OCI-LY1 (cell line): ENCODE measurements at regions not wholly inside any gene's neighbourhood (a gene's known extent, or its start where the extent isn't known, plus 50 kb on each side); places are given as distances from the start of the nearest gene placed in this dataset.
A peak's percentile ranks its signal among the peaks of the same experiment; 100 is the strongest.

Source experiments
- H2AFZ ChIP-seq: fragments of 200-600 bp; sonication (generic), shearing (Covaris generic); 2 replicates; pipeline ENCODE4 v1.6.0; 2014; ENCODE audit warnings: antibody characterized with exemption, mild to moderate bottlenecking, low read length
- H3F3A ChIP-seq: fragments of 200-600 bp; sonication (generic), shearing (Covaris generic); 2 replicates; pipeline ENCODE4 v1.6.0; 2014; ENCODE audit warnings: mild to moderate bottlenecking, antibody characterized with exemption, low read length, moderate library complexity; ENCODE audit not compliant: insufficient read depth
- H3K27ac ChIP-seq: fragments of 200-600 bp; sonication (generic); 2 replicates; pipeline ENCODE4 v1.5.1; 2014; ENCODE audit warnings: low read length, mixed run types, mild to moderate bottlenecking, low read depth; ENCODE audit not compliant: poor library complexity, severe bottlenecking
- H3K27me3 ChIP-seq: fragments of 200-600 bp; sonication (generic); 2 replicates; pipeline ENCODE4 v1.6.0; 2014; ENCODE audit warnings: antibody characterized with exemption, mild to moderate bottlenecking, low read length, moderate library complexity; ENCODE audit not compliant: insufficient read depth
- H3K36me3 ChIP-seq: fragments of 200-600 bp; sonication (generic); 2 replicates; pipeline ENCODE4 v1.6.1; 2014; ENCODE audit warnings: mild to moderate bottlenecking, antibody characterized with exemption, low read length, moderate library complexity, mixed read lengths; ENCODE audit not compliant: insufficient read depth
- H3K4me1 ChIP-seq: fragments of 200-600 bp; sonication (generic); 2 replicates; pipeline ENCODE4 v1.5.1; 2014; ENCODE audit warnings: mild to moderate bottlenecking, low read length, moderate library complexity; ENCODE audit not compliant: insufficient read depth, severe bottlenecking
- H3K4me2 ChIP-seq: fragments of 200-600 bp; sonication (generic), shearing (Covaris generic); 2 replicates; pipeline ENCODE4 v1.6.1; 2014; ENCODE audit warnings: low read length
- H3K4me3 ChIP-seq: fragments of 200-600 bp; sonication (generic); 2 replicates; pipeline ENCODE4 v1.5.1; 2014; ENCODE audit warnings: low read length, low read depth, mild to moderate bottlenecking, mixed read lengths; ENCODE audit not compliant: poor library complexity, severe bottlenecking
- H3K79me2 ChIP-seq: fragments of 200-600 bp; shearing (Covaris generic); 2 replicates; pipeline ENCODE4 v1.6.1; 2016; ENCODE audit warnings: mixed run types, low read length, mixed read lengths; ENCODE audit not compliant: insufficient read depth
- H3K9ac ChIP-seq: fragments of 200-600 bp; sonication (generic), shearing (Covaris generic); 2 replicates; pipeline ENCODE4 v1.6.1; 2014; ENCODE audit warnings: mild to moderate bottlenecking, low read length, mixed read lengths
- H3K9me2 ChIP-seq: fragments of 200-600 bp; sonication (generic), shearing (Covaris generic); 2 replicates; pipeline ENCODE4 v1.6.1; 2014; ENCODE audit warnings: low read depth, mild to moderate bottlenecking, low read length, mixed read lengths
- H3K9me3 ChIP-seq: fragments of 200-600 bp; shearing (Covaris generic); 2 replicates; pipeline ENCODE4 v1.6.1; 2014; ENCODE audit warnings: low read length, mixed read lengths
- H4K20me1 ChIP-seq: fragments of 200-600 bp; sonication (generic), shearing (Covaris generic); 2 replicates; pipeline ENCODE4 v1.6.0; 2016; ENCODE audit warnings: mild to moderate bottlenecking, low read length; ENCODE audit not compliant: insufficient read depth
- CTCF ChIP-seq: fragments of 200-600 bp; sonication (generic), shearing (Covaris generic); IDR thresholded peaks from 2 replicates; pipeline ENCODE4 v1.5.1; 2017; ENCODE audit warnings: mild to moderate bottlenecking, antibody characterized with exemption, low read length, moderate library complexity, mixed read lengths
- EZH2 ChIP-seq: fragments of 200-600 bp; sonication (generic), shearing (Covaris generic); IDR thresholded peaks from 2 replicates; pipeline ENCODE4 v1.8.0; 2017; ENCODE audit warnings: borderline replicate concordance, mixed run types, mild to moderate bottlenecking, antibody characterized with exemption, low read length, moderate library complexity, mixed read lengths

- no peak overlapping the region for H3K4me2 ChIP-seq
- H3K9ac ChIP-seq = no peak overlapping the region
- no peaks in the 10 kb centered on the region for H3K79me2 ChIP-seq
- no peaks in the 10 kb centered on the region for H3K36me3 ChIP-seq
- H3K9me2 ChIP-seq = no peaks in the 10 kb centered on the region
- no peaks in the 10 kb centered on the region for H4K20me1 ChIP-seq
- H3K4me3 ChIP-seq = no peak overlapping the region
- 0 out of 2 replicates have a peak, but pooled peaks cover 5% of the 10 kb centered on the region for H3K27me3 ChIP-seq
- H3F3A ChIP-seq = no peaks in the 10 kb centered on the region
- no peak overlapping the region for H2AFZ ChIP-seq
- peaks cover 11% of the 10 kb centered on the region for H3K4me1 ChIP-seq
- no peak overlapping the region for H3K27ac ChIP-seq
- no peaks in the 10 kb centered on the region for H3K9me3 ChIP-seq
- TF ChIP-seq EZH2 (no peak), CTCF (no peak)
These were observed 419.5 kb upstream of the NAALADL2 start for GRCh38 chr3:174439331-174440252.

DNA sequence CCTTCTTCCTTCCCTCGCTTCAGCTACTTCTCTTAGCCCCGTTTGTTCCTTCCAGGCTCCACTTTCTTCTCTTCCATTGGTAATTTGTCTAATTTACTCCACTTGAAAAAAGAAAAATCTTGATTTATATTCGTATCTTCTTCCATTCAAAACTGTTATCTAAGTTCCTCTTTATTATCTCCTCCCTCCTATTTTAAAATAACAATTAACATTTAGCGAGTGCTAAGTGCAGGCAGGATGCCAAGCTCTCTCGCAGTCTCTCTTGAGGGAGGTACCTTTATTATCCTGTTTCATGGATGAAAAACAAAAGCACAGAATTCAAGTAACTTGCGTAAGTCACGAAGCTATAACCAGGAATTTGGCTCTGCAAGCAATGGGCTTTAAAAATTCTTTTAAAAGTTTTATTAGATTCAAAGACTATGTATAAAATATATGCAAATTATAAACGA lies 418.9 kb upstream of the NAALADL2 start:
- Histone ChIP-seq H3K4me2 (peak overlapping the region; percentile 62), H3K4me3 (peak overlapping the region; percentile 66), H3K27ac (no peak overlapping the region), H3K4me1 (peaks cover 11% of the 10 kb centered on the region), H3K79me2 (no peaks in the 10 kb centered on the region), H2AFZ (peak overlapping the region; percentile 20; the same call in 1 of the 2 replicates), H3F3A (no peaks in the 10 kb centered on the region), H3K9me2 (no peaks in the 10 kb centered on the region), H3K36me3 (no peaks in the 10 kb centered on the region), H4K20me1 (no peaks in the 10 kb centered on the region), H3K9me3 (no peaks in the 10 kb centered on the region), H3K9ac (peak overlapping the region; percentile 58; the same call in 1 of the 2 replicates), H3K27me3 (0 out of 2 replicates have a peak, but pooled peaks cover 5% of the 10 kb centered on the region)
- no peak for TF ChIP-seq EZH2
- no peak for TF ChIP-seq CTCF

GRCh38 chr3:174440741-174441587 lies 418.2 kb upstream of the NAALADL2 start:
- Histone ChIP-seq H3K4me1 (peaks cover 11% of the 10 kb centered on the region), H4K20me1 (no peaks in the 10 kb centered on the region), H3K4me3 (peak overlapping the region; percentile 66), H3K4me2 (peak overlapping the region; percentile 62), H3K9me3 (no peaks in the 10 kb centered on the region), H2AFZ (peak overlapping the region; percentile 20; the same call in 1 of the 2 replicates), H3K36me3 (no peaks in the 10 kb centered on the region), H3K27ac (no peak overlapping the region), H3F3A (no peaks in the 10 kb centered on the region), H3K9ac (peak overlapping the region; percentile 58), H3K79me2 (no peaks in the 10 kb centered on the region), H3K27me3 (0 out of 2 replicates have a peak, but pooled peaks cover 5% of the 10 kb centered on the region), H3K9me2 (no peaks in the 10 kb centered on the region)
- no peak for TF ChIP-seq EZH2
- no peak for TF ChIP-seq CTCF
